ENCODE measurements at regions not wholly inside any gene's neighbourhood (a gene's known extent, or its start where the extent isn't known, plus 50 kb on each side); places are given as distances from the start of the nearest gene placed in this dataset.

DNA sequence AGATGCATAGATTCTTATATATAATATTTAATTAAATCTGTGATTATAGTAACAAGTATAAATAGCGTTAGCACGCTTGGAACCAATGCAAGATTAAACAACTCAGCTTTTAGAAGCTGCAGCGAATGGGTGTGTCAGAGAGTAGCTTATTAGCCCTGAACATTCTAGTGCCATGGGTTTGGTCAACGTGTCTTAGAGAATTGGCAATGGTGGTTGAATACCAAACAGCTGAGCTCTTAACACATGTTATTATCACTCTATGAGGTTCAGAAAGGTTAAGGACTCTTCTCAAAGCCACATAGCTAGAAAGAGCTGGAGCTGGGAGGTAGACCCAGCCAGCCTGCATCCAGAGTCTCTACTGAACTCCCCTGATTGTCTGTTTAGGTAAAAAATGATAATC, 284.2 kb upstream of the CHD6 start:
- Histone ChIP-seq H2BK5ac (ENCODE audit: low read depth, low read length) (no peak overlapping the region), H4K91ac (replicated peaks; ENCODE audit: insufficient read length, low read length) (no peak overlapping the region), H2BK120ac (replicated peaks; ENCODE audit: low read depth, low read length) (no peak overlapping the region), H3K56ac (replicated peaks; ENCODE audit: insufficient read length, low read depth, low read length) (no peak overlapping the region), H3K9me3 (ENCODE audit: insufficient read depth in 2 of 2, low read depth in 1 of 2, low read length in 1 of 2) (no peaks in the 10 kb centered on the region), H3K23me2 (ENCODE audit: low read depth, low read length) (no peaks in the 10 kb centered on the region), H3K14ac (ENCODE audit: insufficient read length) (no peak overlapping the region), H3K18ac (ENCODE audit: extremely low read depth, low read length) (no peak overlapping the region), H3K27me3 (replicated peaks in 1 of 4; ENCODE audit: control insufficient read depth in 3 of 4, extremely low read depth in 1 of 4, insufficient read depth in 3 of 4, low read length in 3 of 4) (no peaks in the 10 kb centered on the region), H3K36me3 (ENCODE audit: control insufficient read depth in 2 of 4, insufficient read depth in 4 of 4, low read length in 3 of 4) (no peaks in the 10 kb centered on the region), H2BK15ac (ENCODE audit: low read length) (no peak overlapping the region), H3K79me2 (ENCODE audit: control insufficient read depth in 1 of 2, insufficient read depth in 2 of 2, low read length in 2 of 2) (no peaks in the 10 kb centered on the region), H3K9ac (replicated peaks in 1 of 4; ENCODE audit: extremely low read depth in 1 of 4, low read depth in 3 of 4, low read length in 3 of 4) (no peak overlapping the region), H2AFZ (ENCODE audit: low read length) (no peak overlapping the region), H3K4me3 (ENCODE audit: extremely low read depth in 1 of 4, insufficient read depth in 2 of 4, low read depth in 3 of 4, low read length in 4 of 4) (no peak overlapping the region), H4K8ac (ENCODE audit: extremely low read depth, insufficient read depth, low read length) (no peak overlapping the region), H3K4me1 (replicated peaks in 1 of 4; ENCODE audit: control insufficient read depth in 3 of 4, insufficient read depth in 4 of 4, low read length in 3 of 4) (no peaks in the 10 kb centered on the region), H3K4ac (replicated peaks; ENCODE audit: insufficient read length, low read depth, low read length) (no peak overlapping the region), H4K5ac (ENCODE audit: insufficient read length, low read depth, low read length) (no peak overlapping the region), H3K79me1 (ENCODE audit: low read depth, low read length) (no peaks in the 10 kb centered on the region), H2BK20ac (ENCODE audit: low read length) (no peak overlapping the region), H2BK12ac (ENCODE audit: low read depth, low read length) (no peak overlapping the region), H4K20me1 (replicated peaks in 1 of 2; ENCODE audit: control insufficient read depth in 1 of 2, insufficient read depth in 2 of 2, low read length in 2 of 2) (no peaks in the 10 kb centered on the region), H2AK5ac (ENCODE audit: low read depth, low read length) (no peak overlapping the region), H3K4me2 (ENCODE audit: insufficient read depth in 1 of 2, low read depth in 2 of 2, low read length in 2 of 2) (no peak overlapping the region), H3K27ac (ENCODE audit: low read depth, low read length) (no peak overlapping the region), H3K23ac (ENCODE audit: insufficient read length) (no peak overlapping the region)
- no peak for FAIRE-seq
- POLR2A ChIA-PET (ENCODE audit: partially characterized antibody), result no interaction called here
- no peak for DNase-seq (ENCODE audit: low read depth in 1 of 2, low spot score in 2 of 2)
- 88% methylated on average over 4 of the region's 4 CpGs; no CpG with 5 or more reads in 1 of the 2 experiments for WGBS, 2 experiments (ENCODE audit: extremely low coverage in 1 of 2, insufficient coverage in 1 of 2, insufficient read length in 1 of 2, insufficient replicate concordance in 2 of 2, low coverage in 1 of 2, low lambda C conversion rate in 2 of 2, missing lambda C conversion rate in 1 of 2)
- CTCF ChIA-PET (ENCODE audit: partially characterized antibody), result no interaction called here
- TF ChIP-seq TAF1 (IDR thresholded peaks at IDR 0.05; ENCODE audit: low read depth, low read length) (no peak), FOSL1 (IDR thresholded peaks at IDR 0.05; ENCODE audit: insufficient read depth, low read depth, low read length) (no peak), RFX5 (IDR thresholded peaks at IDR 0.05; ENCODE audit: borderline replicate concordance, low read depth, low read length) (no peak), KDM4A (IDR thresholded peaks at IDR 0.05; ENCODE audit: low read depth, low read length, severe bottlenecking) (no peak), TAF7 (optimal IDR thresholded peaks at IDR 0.05; ENCODE audit: borderline replicate concordance, low read depth, low read length) (no peak), BRCA1 (IDR thresholded peaks at IDR 0.05; ENCODE audit: low read depth, low read length) (no peak), EP300 (IDR thresholded peaks at IDR 0.05; ENCODE audit: borderline replicate concordance in 1 of 2, low read depth in 2 of 2, low read length in 2 of 2) (no peak), MAFK (IDR thresholded peaks at IDR 0.05; ENCODE audit: low read depth, low read length) (no peak), POLR2AphosphoS5 (IDR thresholded peaks at IDR 0.05; ENCODE audit: low read depth, low read length) (no peak), SIX5 (IDR thresholded peaks at IDR 0.05; ENCODE audit: low read depth, low read length) (no peak), RBBP5 (IDR thresholded peaks at IDR 0.05; ENCODE audit: borderline replicate concordance, low read depth, low read length) (no peak)
- TF ChIP-seq, protein P1, sequence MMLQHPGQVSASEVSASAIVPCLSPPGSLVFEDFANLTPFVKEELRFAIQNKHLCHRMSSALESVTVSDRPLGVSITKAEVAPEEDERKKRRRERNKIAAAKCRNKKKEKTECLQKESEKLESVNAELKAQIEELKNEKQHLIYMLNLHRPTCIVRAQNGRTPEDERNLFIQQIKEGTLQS (IDR thresholded peaks at IDR 0.05; ENCODE audit: insufficient read depth, low read depth, low read length), result no peak

All from H1 (cell line).